GM12873 (cell line): ENCODE measurements at regions not wholly inside any gene's neighbourhood (a gene's known extent, or its start where the extent isn't known, plus 50 kb on each side); places are given as distances from the start of the nearest gene placed in this dataset.

Experiments used
- CTCF ChIP-seq: IDR thresholded peaks from 2 replicates; pipeline ENCODE4 v1.5.1; 2012; ENCODE audit warnings: low read depth, mild to moderate bottlenecking, moderate library complexity, low read length, control low read depth; ENCODE audit not compliant: insufficient read depth; ENCODE audit errors: missing control alignments

- TF ChIP-seq CTCF = no peak
Measured at GRCh38 chr2:184530239-184530638, 68.1 kb upstream of the ZNF804A start.

GRCh38 chr2:184530959-184531358 is 67.4 kb upstream of the ZNF804A start:
- no peak for TF ChIP-seq CTCF

GRCh38 chr2:184532551-184532950 is 65.8 kb upstream of the ZNF804A start:
- TF ChIP-seq CTCF = no peak

- TF ChIP-seq CTCF = no peak
Measured at GRCh38 chr2:184534986-184535385, 63.3 kb upstream of the ZNF804A start.

- no peak for TF ChIP-seq CTCF
Measured at GRCh38 chr2:184540246-184540789, 58.0 kb upstream of the ZNF804A start.

- TF ChIP-seq CTCF = no peak
Measured at GRCh38 chr2:184541591-184541990, 56.7 kb upstream of the ZNF804A start.

- no peak for TF ChIP-seq CTCF
Measured at GRCh38 chr2:184543832-184544231, 54.5 kb upstream of the ZNF804A start.
